Esophagus muscularis mucosa (tissue), 4 donors: ENCODE measurements at regions not wholly inside any gene's neighbourhood (a gene's known extent, or its start where the extent isn't known, plus 50 kb on each side); places are given as distances from the start of the nearest gene placed in this dataset.

Source experiments
- DNase-seq: peaks from one replicate; pipeline ENCODE4 v3.0.0-alpha.2; 2017; ENCODE audit errors: extremely low spot score
- H3K27ac ChIP-seq, 4 donors: fragments of 200-600 bp; sonication (generic); replicated peaks in 1 of 4; 1 replicate in 3 of 4; 2 replicates in 1 of 4; pipeline ENCODE4 v1.5.1; 2016 to 2019; ENCODE audit warnings: mild to moderate bottlenecking in 1 of 4
- H3K27me3 ChIP-seq, 4 donors: fragments of 200-600 bp; sonication (generic); one replicate each; pipeline versions ENCODE4 v1.5.1 to v1.6.0; 2016 to 2019
- H3K36me3 ChIP-seq, 4 donors: fragments of 200-600 bp; sonication (generic); one replicate each; pipeline ENCODE4 v1.5.1; 2016 to 2019
- H3K4me1 ChIP-seq, 4 donors: fragments of 200-600 bp; sonication (generic); one replicate each; pipeline ENCODE4 v1.5.1; 2016 to 2019
- H3K4me3 ChIP-seq, 4 donors: fragments of 200-600 bp; sonication (generic); 1 replicate in 2 of 4; 2 replicates in 2 of 4; pipeline ENCODE4 v1.5.1; 2016 to 2019; ENCODE audit warnings: mild to moderate bottlenecking in 4 of 4, moderate library complexity in 1 of 4
- H3K9me3 ChIP-seq, 4 donors: fragments of 200-600 bp; sonication (generic); 1 replicate in 3 of 4; 2 replicates in 1 of 4; pipeline ENCODE4 v1.5.1; 2016 to 2019
- CTCF ChIP-seq, 3 experiments: fragments of 200-600 bp in 2 of 3; fragments of 450-650 bp in 1 of 3; sonication (generic) in 2 of 3; IDR thresholded peaks; one replicate each; pipeline ENCODE4 v1.5.1; 2017 to 2019; ENCODE audit warnings: antibody characterized with exemption in 3 of 3, mild to moderate bottlenecking in 2 of 3, moderate library complexity in 1 of 3
- EP300 ChIP-seq: sonication (generic); formaldehyde crosslinking; IDR thresholded peaks from one replicate; pipeline ENCODE4 v1.6.1; 2017; ENCODE audit warnings: antibody characterized with exemption
- POLR2A ChIP-seq: fragments of 450-650 bp; IDR thresholded peaks from one replicate; pipeline ENCODE4 v1.6.1; 2017; ENCODE audit warnings: antibody characterized with exemption, moderate library complexity, mild to moderate bottlenecking, low read depth
- POLR2AphosphoS5 ChIP-seq, 2 donors: sonication (generic); formaldehyde crosslinking; IDR thresholded peaks; one replicate each; pipeline ENCODE4 v1.6.1; 2017; ENCODE audit warnings: antibody characterized with exemption in 2 of 2
- WGBS: methylation state at CpG from one replicate; pipeline ENCODE4 v1.1.5; 2018; 5-methylcytosine and 5-hydroxymethylcytosine counted together
- intact Hi-C: fragments of 100-400 bp; cut with DNase I; formaldehyde crosslinking; loops from one replicate; pipeline ENCODE4 v1.15.1; 2023

DNA sequence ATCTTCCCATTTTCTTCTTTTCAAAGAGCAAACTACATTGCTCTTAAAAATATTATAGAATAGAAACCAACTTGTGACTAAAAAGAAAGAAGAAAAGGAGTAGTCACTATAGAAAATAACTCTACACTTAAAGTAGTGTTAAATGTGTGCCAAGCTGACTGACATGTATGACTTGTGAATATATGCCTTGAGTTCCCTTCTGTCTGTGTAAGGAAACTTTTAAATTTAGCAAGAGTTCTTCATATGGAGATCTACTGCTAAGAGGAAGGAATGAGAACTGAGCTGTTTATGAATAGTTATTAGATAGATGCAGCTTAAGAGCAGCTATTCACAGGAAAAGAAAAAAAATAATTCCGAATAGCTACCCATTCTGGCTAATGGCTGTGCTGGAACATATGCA, 1221.7 kb upstream of the ZEB2 start:
- intact Hi-C loops: no loop called here
- Histone ChIP-seq H3K4me3 (no peak overlapping the region), H3K9me3 (no peaks in the 10 kb centered on the region), H3K27ac (no peak overlapping the region), H3K27me3 (no peaks in the 10 kb centered on the region), H3K36me3 (no peaks in the 10 kb centered on the region), H3K4me1 (no peaks in the 10 kb centered on the region)
- DNase-seq: no peak
- WGBS: 91% methylated on average over 1 of the region's 1 CpG
- TF ChIP-seq CTCF (IDR thresholded peaks at IDR 0.05) (no peak), EP300 (no peak), POLR2A (no peak), POLR2AphosphoS5 (IDR thresholded peaks at IDR 0.05) (no peak)

DNA sequence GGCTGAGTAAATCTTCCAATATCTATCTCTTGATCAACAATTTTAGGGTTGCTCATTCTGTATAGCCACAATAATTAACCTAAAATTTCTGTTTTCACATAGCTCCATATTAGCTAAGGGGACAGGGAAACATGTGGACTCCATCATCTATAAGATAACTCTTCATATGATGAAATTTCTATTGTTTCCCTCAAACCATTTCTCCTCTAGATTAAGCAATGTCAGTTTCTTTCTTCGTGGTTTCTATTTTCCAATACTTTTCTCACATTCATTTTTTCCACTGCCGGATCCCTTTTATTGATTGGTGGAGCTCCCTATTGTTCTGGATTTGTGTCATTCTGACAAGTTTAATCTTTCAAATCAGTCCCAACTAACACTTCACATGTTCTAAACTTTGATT, 1221.3 kb upstream of the ZEB2 start:
- H3K9me3 ChIP-seq: no peaks in the 10 kb centered on the region
- no peak for TF ChIP-seq EP300
- TF ChIP-seq POLR2A: no peak
- no peak for TF ChIP-seq POLR2AphosphoS5 (IDR thresholded peaks at IDR 0.05)
- TF ChIP-seq CTCF (IDR thresholded peaks at IDR 0.05): no peak
- H3K4me1 ChIP-seq: no peaks in the 10 kb centered on the region
- no peaks in the 10 kb centered on the region for H3K36me3 ChIP-seq
- 77% methylated on average over 2 of the region's 2 CpGs for WGBS
- no peak for DNase-seq
- H3K27me3 ChIP-seq: no peaks in the 10 kb centered on the region
- no peak overlapping the region for H3K27ac ChIP-seq
- no peak overlapping the region for H3K4me3 ChIP-seq
- intact Hi-C loops: no loop called here

DNA sequence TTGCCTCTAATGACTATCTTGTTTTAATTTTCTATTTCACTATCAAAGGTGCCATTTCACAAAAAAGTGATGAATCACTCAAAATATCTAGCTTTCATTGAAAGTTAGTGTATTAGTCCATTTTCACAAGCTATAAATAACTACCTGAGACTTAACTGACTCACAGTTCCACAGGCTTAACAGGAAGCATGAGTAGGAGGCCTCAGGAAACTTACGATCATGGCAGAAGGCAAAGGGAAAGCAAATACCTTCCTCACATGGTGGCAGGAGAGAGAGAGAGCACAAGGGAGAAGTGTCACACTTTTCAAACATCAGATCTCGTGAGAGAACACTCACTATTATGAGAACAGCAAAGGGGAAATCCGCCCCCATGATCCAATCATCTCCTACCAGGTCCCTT, 1220.4 kb upstream of the ZEB2 start:
- Histone ChIP-seq H3K9me3 (no peaks in the 10 kb centered on the region), H3K36me3 (no peaks in the 10 kb centered on the region), H3K4me1 (no peaks in the 10 kb centered on the region), H3K4me3 (no peak overlapping the region), H3K27me3 (no peaks in the 10 kb centered on the region), H3K27ac (no peak overlapping the region)
- intact Hi-C loops: no loop called here
- WGBS: 97% methylated on average over 3 of the region's 3 CpGs
- DNase-seq: no peak
- TF ChIP-seq EP300: no peak
- TF ChIP-seq POLR2AphosphoS5 (IDR thresholded peaks at IDR 0.05): no peak
- no peak for TF ChIP-seq POLR2A
- TF ChIP-seq CTCF (IDR thresholded peaks at IDR 0.05): no peak

DNA sequence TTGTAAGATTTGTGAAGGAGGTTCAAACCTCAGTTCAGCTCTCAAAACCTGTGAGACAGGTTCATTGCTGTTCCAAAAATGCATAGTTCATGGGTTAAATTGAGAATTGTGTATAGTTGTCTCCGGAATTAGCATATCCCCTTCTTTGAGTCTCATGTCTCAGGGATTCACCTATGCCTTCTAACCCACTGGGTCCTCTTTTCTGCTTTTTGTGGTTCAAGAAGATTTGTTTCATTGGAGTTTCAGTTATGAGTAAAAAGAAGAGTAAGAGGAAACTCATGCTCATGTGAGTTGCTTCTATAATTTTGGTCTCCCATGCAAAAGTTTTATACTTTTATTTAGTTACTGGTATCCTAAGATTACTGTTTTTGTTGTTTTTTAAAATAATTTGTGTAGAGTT, 1219.8 kb upstream of the ZEB2 start:
- Histone ChIP-seq H3K27ac (no peak overlapping the region), H3K27me3 (no peaks in the 10 kb centered on the region), H3K36me3 (no peaks in the 10 kb centered on the region), H3K4me3 (no peak overlapping the region), H3K4me1 (no peaks in the 10 kb centered on the region), H3K9me3 (no peaks in the 10 kb centered on the region)
- intact Hi-C loops: no loop called here
- no peak for TF ChIP-seq POLR2AphosphoS5 (IDR thresholded peaks at IDR 0.05)
- no peak for DNase-seq
- 100% methylated on average over 1 of the region's 1 CpG for WGBS

- Histone ChIP-seq H3K9me3 (no peaks in the 10 kb centered on the region), H3K4me3 (no peak overlapping the region), H3K4me1 (no peaks in the 10 kb centered on the region), H3K27ac (no peak overlapping the region), H3K36me3 (no peaks in the 10 kb centered on the region), H3K27me3 (no peaks in the 10 kb centered on the region)
- DNase-seq: no peak
- intact Hi-C loops: no loop called here
- 89% methylated on average over 1 of the region's 1 CpG for WGBS
- TF ChIP-seq CTCF (IDR thresholded peaks at IDR 0.05) (no peak), POLR2A (no peak), EP300 (no peak), POLR2AphosphoS5 (IDR thresholded peaks at IDR 0.05) (no peak)
Measured at GRCh38 chr2:145736871-145737270, 1217.0 kb upstream of the ZEB2 start.
